Osteoblast (primary cell): ENCODE measurements at regions not wholly inside any gene's neighbourhood (a gene's known extent, or its start where the extent isn't known, plus 50 kb on each side); places are given as distances from the start of the nearest gene placed in this dataset.

ENCODE experiments used
- DNase-seq: peaks from one replicate; pipeline ENCODE4 v3.0.0; 2011; ENCODE audit warnings: low spot score, mixed read lengths; ENCODE audit not compliant: insufficient read length; ENCODE audit errors: missing footprints
- H2AFZ ChIP-seq: 2 replicates; pipeline ENCODE4 v1.6.0; 2011; ENCODE audit warnings: mild to moderate bottlenecking, low read length
- H3K27ac ChIP-seq: 2 replicates; pipeline ENCODE4 v1.5.1; 2011; ENCODE audit warnings: mild to moderate bottlenecking, low read depth, low read length, moderate library complexity
- H3K27me3 ChIP-seq: 2 replicates; pipeline ENCODE4 v1.6.0; 2012; ENCODE audit warnings: mild to moderate bottlenecking, control low read depth, inconsistent platforms, low read length, moderate library complexity; ENCODE audit not compliant: insufficient read depth
- H3K36me3 ChIP-seq: 2 replicates; pipeline ENCODE4 v1.5.1; 2011; ENCODE audit warnings: mild to moderate bottlenecking, low read length, control low read depth, moderate library complexity; ENCODE audit not compliant: insufficient read depth
- H3K4me1 ChIP-seq: 2 replicates; pipeline ENCODE4 v1.5.1; 2011; ENCODE audit warnings: mild to moderate bottlenecking, low read length, control low read depth, moderate library complexity; ENCODE audit not compliant: insufficient read depth
- H3K4me2 ChIP-seq: 2 replicates; pipeline ENCODE4 v1.6.0; 2011; ENCODE audit warnings: mild to moderate bottlenecking, low read length; ENCODE audit not compliant: insufficient read depth
- H3K4me3 ChIP-seq: fragments of 200-600 bp; sonication (generic); 3 replicates; pipeline ENCODE4 v1.5.1; 2012; ENCODE audit warnings: mild to moderate bottlenecking, low read length, inconsistent platforms; ENCODE audit not compliant: insufficient read depth
- H3K79me2 ChIP-seq: 2 replicates; pipeline ENCODE4 v1.6.0; 2012; ENCODE audit warnings: mild to moderate bottlenecking, low read length, control low read depth, inconsistent platforms; ENCODE audit not compliant: insufficient read depth
- H3K9me3 ChIP-seq: 2 replicates; pipeline ENCODE4 v1.5.1; 2011; ENCODE audit warnings: low read depth, low read length, control low read depth
- H4K20me1 ChIP-seq: 2 replicates; pipeline ENCODE4 v1.6.0; 2012; ENCODE audit warnings: mild to moderate bottlenecking, low read length, control low read depth; ENCODE audit not compliant: insufficient read depth
- TF ChIP-seq, protein P1 (sequence below): IDR thresholded peaks from 2 replicates; pipeline ENCODE4 v1.5.1; 2011; ENCODE audit warnings: mild to moderate bottlenecking, low read depth, low read length, moderate library complexity; ENCODE audit errors: extremely low read depth

DNA sequence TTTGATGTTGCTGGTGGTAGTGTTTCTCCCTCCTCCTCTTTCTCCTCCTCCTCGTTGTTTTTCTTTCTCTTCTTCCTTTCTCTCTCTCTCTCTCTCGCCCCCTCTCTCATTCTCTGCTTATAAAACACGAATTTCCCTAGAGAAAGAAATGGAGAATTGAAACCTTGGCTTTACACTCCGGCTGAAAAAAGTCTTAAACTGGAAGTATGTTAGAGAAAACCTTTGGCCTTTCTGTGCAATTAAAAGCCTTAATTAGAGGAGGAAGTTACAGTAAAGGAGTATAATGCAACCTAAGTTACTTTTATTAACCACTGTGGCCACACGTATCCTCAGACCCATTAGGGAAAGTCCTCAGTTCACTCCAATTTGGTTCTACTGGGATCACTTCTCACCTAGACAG lies 501.7 kb upstream of the SORCS1 start:
- TF ChIP-seq, protein P1, sequence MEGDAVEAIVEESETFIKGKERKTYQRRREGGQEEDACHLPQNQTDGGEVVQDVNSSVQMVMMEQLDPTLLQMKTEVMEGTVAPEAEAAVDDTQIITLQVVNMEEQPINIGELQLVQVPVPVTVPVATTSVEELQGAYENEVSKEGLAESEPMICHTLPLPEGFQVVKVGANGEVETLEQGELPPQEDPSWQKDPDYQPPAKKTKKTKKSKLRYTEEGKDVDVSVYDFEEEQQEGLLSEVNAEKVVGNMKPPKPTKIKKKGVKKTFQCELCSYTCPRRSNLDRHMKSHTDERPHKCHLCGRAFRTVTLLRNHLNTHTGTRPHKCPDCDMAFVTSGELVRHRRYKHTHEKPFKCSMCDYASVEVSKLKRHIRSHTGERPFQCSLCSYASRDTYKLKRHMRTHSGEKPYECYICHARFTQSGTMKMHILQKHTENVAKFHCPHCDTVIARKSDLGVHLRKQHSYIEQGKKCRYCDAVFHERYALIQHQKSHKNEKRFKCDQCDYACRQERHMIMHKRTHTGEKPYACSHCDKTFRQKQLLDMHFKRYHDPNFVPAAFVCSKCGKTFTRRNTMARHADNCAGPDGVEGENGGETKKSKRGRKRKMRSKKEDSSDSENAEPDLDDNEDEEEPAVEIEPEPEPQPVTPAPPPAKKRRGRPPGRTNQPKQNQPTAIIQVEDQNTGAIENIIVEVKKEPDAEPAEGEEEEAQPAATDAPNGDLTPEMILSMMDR = no peak
- H3K9me3 ChIP-seq = no peaks in the 10 kb centered on the region
- no peak overlapping the region for H3K27ac ChIP-seq
- no peak for DNase-seq
- no peak overlapping the region for H3K4me3 ChIP-seq
- no peaks in the 10 kb centered on the region for H3K36me3 ChIP-seq
- H3K27me3 ChIP-seq = no peaks in the 10 kb centered on the region
- no peaks in the 10 kb centered on the region for H3K79me2 ChIP-seq
- no peaks in the 10 kb centered on the region for H3K4me1 ChIP-seq
- no peaks in the 10 kb centered on the region for H4K20me1 ChIP-seq
- H2AFZ ChIP-seq = no peak overlapping the region
- no peak overlapping the region for H3K4me2 ChIP-seq

DNA sequence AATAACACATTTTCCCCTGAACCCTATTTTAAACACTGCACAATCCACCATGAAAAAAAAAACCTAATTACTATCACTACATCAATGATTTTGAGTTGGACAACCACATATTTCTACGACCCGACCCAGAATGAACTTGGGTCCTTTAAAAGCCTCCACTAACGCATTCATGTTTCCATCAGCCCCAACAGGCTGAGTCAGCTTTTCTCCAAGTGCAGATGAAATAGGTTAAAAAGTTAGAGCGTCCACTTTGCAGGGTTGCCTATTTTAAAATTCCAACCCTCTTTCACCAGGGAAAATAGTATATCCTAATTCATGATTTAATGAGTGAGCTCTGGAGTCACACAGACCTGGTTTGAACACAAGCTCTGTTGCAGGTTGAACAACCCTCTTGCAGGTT lies 501.0 kb upstream of the SORCS1 start:
- TF ChIP-seq, protein P1 = no peak
- Histone ChIP-seq H3K27ac (no peak overlapping the region), H2AFZ (no peak overlapping the region), H3K79me2 (no peaks in the 10 kb centered on the region), H3K4me1 (no peaks in the 10 kb centered on the region), H3K36me3 (no peaks in the 10 kb centered on the region), H4K20me1 (no peaks in the 10 kb centered on the region), H3K27me3 (no peaks in the 10 kb centered on the region), H3K4me3 (no peak overlapping the region), H3K4me2 (no peak overlapping the region), H3K9me3 (no peaks in the 10 kb centered on the region)
- no peak for DNase-seq

DNA sequence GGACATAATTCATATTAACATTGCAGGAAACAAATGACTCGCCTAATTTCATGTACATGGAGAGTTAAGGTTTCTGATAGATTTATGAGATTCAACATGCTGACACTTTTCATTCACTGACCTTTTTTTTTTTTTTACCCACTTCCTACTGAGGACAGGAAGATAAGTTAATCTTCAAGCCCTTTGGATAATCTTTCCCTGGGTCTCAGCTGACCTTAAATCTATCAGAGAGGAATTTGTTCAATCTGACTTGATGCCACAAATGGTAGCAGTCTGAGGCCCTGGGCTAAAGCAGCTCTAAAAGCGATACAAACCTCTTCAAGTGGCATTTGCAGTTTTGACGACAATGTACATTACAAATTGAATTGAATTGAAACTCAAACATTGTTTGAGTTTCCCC lies 493.3 kb upstream of the SORCS1 start:
- H3K27ac ChIP-seq = no peak overlapping the region
- no peaks in the 10 kb centered on the region for H3K4me1 ChIP-seq
- no peak for DNase-seq
- no peaks in the 10 kb centered on the region for H3K27me3 ChIP-seq
- H3K9me3 ChIP-seq = no peaks in the 10 kb centered on the region
- H3K36me3 ChIP-seq = no peaks in the 10 kb centered on the region
- H3K4me3 ChIP-seq = no peak overlapping the region
- TF ChIP-seq, protein P1 = no peak
- no peak overlapping the region for H3K4me2 ChIP-seq
- no peaks in the 10 kb centered on the region for H4K20me1 ChIP-seq
- H3K79me2 ChIP-seq = no peaks in the 10 kb centered on the region
- H2AFZ ChIP-seq = no peak overlapping the region

DNA sequence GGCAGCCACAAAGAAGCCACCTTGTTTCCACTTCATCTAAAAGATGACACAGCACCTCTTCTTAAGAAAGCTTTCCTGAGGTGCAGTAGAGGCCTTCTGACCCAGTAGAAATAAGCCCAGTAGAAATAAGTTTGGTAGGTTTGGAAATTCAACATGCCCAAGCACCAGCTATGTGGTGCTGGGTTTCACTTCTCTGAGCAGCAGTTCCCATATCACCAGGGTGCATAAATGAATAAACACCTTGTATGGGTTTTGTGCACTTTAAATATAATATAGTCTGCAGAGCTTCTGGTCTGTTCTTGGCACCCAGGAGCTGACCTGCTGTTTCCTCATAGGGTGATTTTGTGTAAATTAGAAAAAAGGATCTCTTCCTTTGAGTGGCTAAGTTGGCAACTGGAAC lies 492.4 kb upstream of the SORCS1 start:
- Histone ChIP-seq H3K27ac (no peak overlapping the region), H2AFZ (no peak overlapping the region), H3K36me3 (no peaks in the 10 kb centered on the region), H3K27me3 (no peaks in the 10 kb centered on the region), H4K20me1 (no peaks in the 10 kb centered on the region), H3K4me3 (no peak overlapping the region), H3K79me2 (no peaks in the 10 kb centered on the region), H3K4me1 (no peaks in the 10 kb centered on the region), H3K9me3 (no peaks in the 10 kb centered on the region), H3K4me2 (no peak overlapping the region)
- DNase-seq = peak; percentile 61
- TF ChIP-seq, protein P1 = no peak
